B cell (primary cell): ENCODE measurements at regions not wholly inside any gene's neighbourhood (a gene's known extent, or its start where the extent isn't known, plus 50 kb on each side); places are given as distances from the start of the nearest gene placed in this dataset.

Source experiments
- ATAC-seq: fragments of 200-7000 bp; cut with Tn5 transposase; one replicate; pipeline ENCODE4 v1.10.0; 2021; ENCODE audit warnings: low read depth, mild to moderate bottlenecking, moderate number of reproducible peaks, moderate library complexity
- CTCF ChIA-PET: fragments of 350-600 bp; sonication (Branson Sonifier 250); formaldehyde crosslinking; loops from one replicate; lab custom pipeline; 2021; ENCODE audit warnings: antibody characterized with exemption, inconsistent platforms; lab: Charles Lee
- POLR2A ChIA-PET: fragments of 350-600 bp; sonication (Branson Sonifier 250); formaldehyde crosslinking; loops from one replicate; lab custom pipeline; 2021; ENCODE audit warnings: antibody characterized with exemption; lab: Charles Lee
- DNase-seq: peaks from one replicate; pipeline ENCODE4 v3.0.0; 2013
- H2AFZ ChIP-seq: 2 replicates; pipeline ENCODE4 v1.6.1; 2012; ENCODE audit warnings: mild to moderate bottlenecking, low read depth, low read length; ENCODE audit not compliant: insufficient read depth, poor library complexity, severe bottlenecking
- H3K27ac ChIP-seq, 2 donors: 1 replicate in 1 of 2; 2 replicates in 1 of 2; pipeline ENCODE4 v1.5.1; 2012 to 2013; ENCODE audit warnings: low read length in 2 of 2, mild to moderate bottlenecking in 2 of 2, moderate library complexity in 1 of 2
- H3K27me3 ChIP-seq, 4 experiments: fragments of 200-600 bp in 1 of 4; sonication (generic) in 1 of 4; replicated peaks in 1 of 4; 1 replicate in 2 of 4; 2 replicates in 2 of 4; pipeline versions ENCODE4 v1.6.1 to v1.7.0; 2013 to 2016; ENCODE audit warnings: low read length in 3 of 4, mild to moderate bottlenecking in 2 of 4, mixed read lengths in 1 of 4, moderate library complexity in 1 of 4; ENCODE audit not compliant: insufficient read depth in 4 of 4, control insufficient read depth in 3 of 4; ENCODE audit errors: control extremely low read depth in 1 of 4
- H3K36me3 ChIP-seq, 2 experiments: replicated peaks in 1 of 2; 1 replicate in 1 of 2; 2 replicates in 1 of 2; pipeline versions ENCODE4 v1.6.1 to v1.7.1; 2013; ENCODE audit warnings: low read length in 1 of 2; ENCODE audit not compliant: insufficient read depth in 2 of 2, control insufficient read depth in 1 of 2; ENCODE audit errors: control extremely low read depth in 1 of 2, extremely low read depth in 1 of 2
- H3K4me1 ChIP-seq, 2 donors: fragments of 200-600 bp in 1 of 2; sonication (generic) in 1 of 2; 1 replicate in 1 of 2; 2 replicates in 1 of 2; pipeline versions ENCODE4 v1.5.1 to v1.6.1; 2013 to 2017; ENCODE audit warnings: low read length in 2 of 2; ENCODE audit not compliant: control insufficient read depth in 2 of 2, insufficient read depth in 2 of 2
- H3K4me2 ChIP-seq: replicated peaks from 2 replicates; pipeline ENCODE3; 2012; ENCODE audit warnings: mild to moderate bottlenecking, low read depth, low read length; ENCODE audit not compliant: poor library complexity, severe bottlenecking
- H3K4me3 ChIP-seq, 5 experiments: fragments of 200-600 bp in 1 of 5; sonication (generic) in 1 of 5; 1 replicate in 3 of 5; 2 replicates in 2 of 5; pipeline versions ENCODE4 v1.5.1 to v1.7.0; 2011 to 2016; ENCODE audit warnings: low read length in 4 of 5, mild to moderate bottlenecking in 4 of 5, low read depth in 2 of 5, control low read depth in 1 of 5, moderate library complexity in 1 of 5; ENCODE audit not compliant: insufficient read depth in 1 of 5; ENCODE audit errors: control extremely low read depth in 1 of 5, extremely low read depth in 1 of 5
- H3K79me2 ChIP-seq: fragments of 200-600 bp; sonication (generic); one replicate; pipeline ENCODE4 v1.6.0; 2016; ENCODE audit warnings: low read length; ENCODE audit not compliant: control insufficient read depth, insufficient read depth
- H3K9ac ChIP-seq: fragments of 200-600 bp; sonication (generic); 2 replicates; pipeline ENCODE4 v1.6.1; 2017; ENCODE audit warnings: mild to moderate bottlenecking, low read length, moderate library complexity
- H3K9me3 ChIP-seq, 3 donors: one replicate each; pipeline versions ENCODE4 v1.6.1 to v1.7.1; 2013; ENCODE audit warnings: low read length in 2 of 3; ENCODE audit not compliant: control insufficient read depth in 2 of 3, insufficient read depth in 1 of 3; ENCODE audit errors: control extremely low read depth in 1 of 3
- H4K20me1 ChIP-seq: 2 replicates; pipeline ENCODE4 v1.6.0; 2012; ENCODE audit warnings: mild to moderate bottlenecking, low read length; ENCODE audit not compliant: insufficient read depth, control insufficient read depth, poor library complexity, severe bottlenecking
- H3K27ac Mint-ChIP-seq: one replicate; pipeline ENCODE4 v1.8.0; 2021; ENCODE audit warnings: mixed read lengths
- H3K27me3 Mint-ChIP-seq: one replicate; pipeline ENCODE4 v1.8.0; 2021; ENCODE audit warnings: mixed read lengths
- H3K4me1 Mint-ChIP-seq: one replicate; pipeline ENCODE4 v1.8.0; 2021; ENCODE audit warnings: mixed read lengths
- H3K4me3 Mint-ChIP-seq: one replicate; pipeline ENCODE4 v1.8.0; 2021; ENCODE audit warnings: mixed read lengths
- H3K9me3 Mint-ChIP-seq: one replicate; pipeline ENCODE4 v1.8.0; 2022; ENCODE audit warnings: mixed read lengths; ENCODE audit not compliant: insufficient read depth
- CTCF ChIP-seq: fragments of 200-600 bp; IDR thresholded peaks from one replicate; pipeline ENCODE4 v1.8.0; 2022; ENCODE audit warnings: antibody characterized with exemption, mild to moderate bottlenecking
- EZH2 ChIP-seq: IDR thresholded peaks from 2 replicates; pipeline ENCODE4 v1.6.1; 2012; ENCODE audit warnings: borderline replicate concordance, low read depth, mild to moderate bottlenecking, moderate library complexity, low read length; ENCODE audit not compliant: insufficient read depth, poor library complexity, severe bottlenecking
- WGBS: methylation state at CpG from one replicate; pipeline ENCODE4 v1.1.5; 2013; ENCODE audit warnings: missing lambda C conversion rate; ENCODE audit not compliant: insufficient coverage; 5-methylcytosine and 5-hydroxymethylcytosine counted together
- intact Hi-C: fragments of 100-400 bp; cut with micrococcal nuclease; formaldehyde crosslinking; loops from one replicate; pipeline ENCODE4 v1.10.0; 2022

- no peak for ATAC-seq
- Histone ChIP-seq H3K4me1 (no peaks in the 10 kb centered on the region), H2AFZ (no peak overlapping the region), H4K20me1 (no peaks in the 10 kb centered on the region), H3K36me3 (no peaks in the 10 kb centered on the region), H3K4me3 (no peak overlapping the region), H3K9me3 (peaks cover 0 to 22% (median 0%) of the 10 kb centered on the region in 3 donors), H3K27ac (no peak overlapping the region), H3K9ac (no peak overlapping the region), H3K4me2 (no peak overlapping the region), H3K79me2 (no peaks in the 10 kb centered on the region), H3K27me3 (no peaks in the 10 kb centered on the region)
- Mint-ChIP-seq H3K4me3 (no peak overlapping the region), H3K9me3 (peaks cover 6% of the 10 kb centered on the region), H3K4me1 (no peaks in the 10 kb centered on the region), H3K27ac (no peak overlapping the region), H3K27me3 (no peaks in the 10 kb centered on the region)
- no peak for DNase-seq
- intact Hi-C loops, result no loop called here
- CTCF ChIA-PET, result no interaction called here
- TF ChIP-seq EZH2, result no peak
- TF ChIP-seq CTCF, result no peak
- POLR2A ChIA-PET, result no interaction called here
- over 99% methylated on average over 6 of the region's 9 CpGs for WGBS
Observed at GRCh38 chr7:153327683-153328082, 568.1 kb downstream of the ACTR3B start.

GRCh38 chr7:153331427-153331826 is 571.9 kb downstream of the ACTR3B start:
- Histone ChIP-seq H2AFZ (no peak overlapping the region), H3K9me3 (peaks cover 0 to 24% (median 0%) of the 10 kb centered on the region in 3 donors), H3K9ac (no peak overlapping the region), H3K4me3 (no peak overlapping the region), H3K79me2 (no peaks in the 10 kb centered on the region), H3K27ac (no peak overlapping the region), H3K36me3 (no peaks in the 10 kb centered on the region), H4K20me1 (no peaks in the 10 kb centered on the region), H3K4me2 (no peak overlapping the region), H3K27me3 (no peaks in the 10 kb centered on the region), H3K4me1 (no peaks in the 10 kb centered on the region)
- Mint-ChIP-seq H3K27ac (no peak overlapping the region), H3K4me3 (no peak overlapping the region), H3K4me1 (no peaks in the 10 kb centered on the region), H3K27me3 (no peaks in the 10 kb centered on the region), H3K9me3 (peaks cover 7% of the 10 kb centered on the region)
- no peak for ATAC-seq
- CTCF ChIA-PET, result no interaction called here
- no peak for DNase-seq
- POLR2A ChIA-PET, result no interaction called here
- TF ChIP-seq CTCF, result no peak
- no peak for TF ChIP-seq EZH2
- WGBS, result 100% methylated on average over 2 of the region's 3 CpGs
- intact Hi-C loops, result no loop called here
